D721Med (cell line): ENCODE measurements at regions not wholly inside any gene's neighbourhood (a gene's known extent, or its start where the extent isn't known, plus 50 kb on each side); places are given as distances from the start of the nearest gene placed in this dataset.

ENCODE experiments used
- DNase-seq: peaks from one replicate; pipeline ENCODE4 v3.0.0; 2011; ENCODE audit warnings: low spot score; ENCODE audit not compliant: insufficient read length
- FAIRE-seq: peaks from 2 replicates; lab custom pipeline; 2011; peaks lifted over from hg19 to GRCh38; lab: Jason Lieb, UNC
- CTCF ChIP-seq: IDR thresholded peaks from 2 replicates; pipeline ENCODE4 v1.5.1; 2012; ENCODE audit warnings: mild to moderate bottlenecking, control low read depth; ENCODE audit not compliant: insufficient read depth; ENCODE audit errors: missing control alignments

- FAIRE-seq, result no peak
- DNase-seq, result no peak
- no peak for TF ChIP-seq CTCF
Observed at GRCh38 chr5:56534102-56534829, 281.1 kb upstream of the MAP3K1 start.

- FAIRE-seq, result no peak
- no peak for TF ChIP-seq CTCF
- DNase-seq, result no peak
Observed at GRCh38 chr5:56532466-56532865, 282.9 kb upstream of the MAP3K1 start.

GRCh38 chr5:56530626-56531138 lies 284.7 kb upstream of the MAP3K1 start:
- DNase-seq (no peak), FAIRE-seq (no peak)
- TF ChIP-seq CTCF, result no peak

GRCh38 chr5:56529666-56530430 lies 285.5 kb upstream of the MAP3K1 start:
- no peak for FAIRE-seq
- DNase-seq, result no peak
- TF ChIP-seq CTCF, result no peak

GRCh38 chr5:56527174-56527573 lies 288.2 kb upstream of the MAP3K1 start:
- FAIRE-seq (no peak), DNase-seq (no peak)
- no peak for TF ChIP-seq CTCF

GRCh38 chr5:56525113-56525512 lies 290.2 kb upstream of the MAP3K1 start:
- no peak for TF ChIP-seq CTCF
- FAIRE-seq, result no peak
- DNase-seq, result no peak
